ENCODE measurements at regions not wholly inside any gene's neighbourhood (a gene's known extent, or its start where the extent isn't known, plus 50 kb on each side); places are given as distances from the start of the nearest gene placed in this dataset.

DNA sequence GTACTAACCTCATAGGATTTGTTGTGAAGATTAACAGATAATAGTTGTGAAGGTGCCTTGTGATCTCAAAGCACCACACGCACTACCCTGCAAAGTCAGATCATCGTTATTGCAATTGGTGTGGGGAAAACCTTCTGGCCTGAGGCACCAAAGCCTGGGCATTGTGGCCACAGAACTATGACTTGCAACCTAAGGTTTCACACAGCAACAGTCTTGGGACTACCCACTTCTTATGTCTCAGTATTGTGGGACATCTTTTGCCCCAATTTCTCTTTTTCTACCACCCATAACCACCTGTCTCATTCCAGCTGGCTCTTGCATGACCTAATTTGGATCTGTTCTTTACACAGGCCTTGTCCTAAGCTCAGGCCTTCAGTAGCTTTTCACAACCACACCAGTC is 247.8 kb upstream of the NR4A3 start:
- Histone ChIP-seq H3K4me1 (ENCODE audit: insufficient read depth) (no peaks in the 10 kb centered on the region), H3K27ac (no peak overlapping the region), H3K27me3 (no peaks in the 10 kb centered on the region), H3K36me3 (no peaks in the 10 kb centered on the region), H3K4me3 (no peak overlapping the region), H3K9me3 (no peaks in the 10 kb centered on the region)
- no peak for TF ChIP-seq POLR2A (IDR thresholded peaks at IDR 0.05)
- TF ChIP-seq EP300 (IDR thresholded peaks at IDR 0.05), result no peak
- TF ChIP-seq, protein P1, sequence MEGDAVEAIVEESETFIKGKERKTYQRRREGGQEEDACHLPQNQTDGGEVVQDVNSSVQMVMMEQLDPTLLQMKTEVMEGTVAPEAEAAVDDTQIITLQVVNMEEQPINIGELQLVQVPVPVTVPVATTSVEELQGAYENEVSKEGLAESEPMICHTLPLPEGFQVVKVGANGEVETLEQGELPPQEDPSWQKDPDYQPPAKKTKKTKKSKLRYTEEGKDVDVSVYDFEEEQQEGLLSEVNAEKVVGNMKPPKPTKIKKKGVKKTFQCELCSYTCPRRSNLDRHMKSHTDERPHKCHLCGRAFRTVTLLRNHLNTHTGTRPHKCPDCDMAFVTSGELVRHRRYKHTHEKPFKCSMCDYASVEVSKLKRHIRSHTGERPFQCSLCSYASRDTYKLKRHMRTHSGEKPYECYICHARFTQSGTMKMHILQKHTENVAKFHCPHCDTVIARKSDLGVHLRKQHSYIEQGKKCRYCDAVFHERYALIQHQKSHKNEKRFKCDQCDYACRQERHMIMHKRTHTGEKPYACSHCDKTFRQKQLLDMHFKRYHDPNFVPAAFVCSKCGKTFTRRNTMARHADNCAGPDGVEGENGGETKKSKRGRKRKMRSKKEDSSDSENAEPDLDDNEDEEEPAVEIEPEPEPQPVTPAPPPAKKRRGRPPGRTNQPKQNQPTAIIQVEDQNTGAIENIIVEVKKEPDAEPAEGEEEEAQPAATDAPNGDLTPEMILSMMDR (IDR thresholded peaks at IDR 0.05), result no peak
- DNase-seq, result no peak
- WGBS, 3 donors, result 94 to 97% (median 95%) methylated on average over 2 of the region's 2 CpGs
- intact Hi-C loops (cut with DNase I), result no loop called here

DNA sequence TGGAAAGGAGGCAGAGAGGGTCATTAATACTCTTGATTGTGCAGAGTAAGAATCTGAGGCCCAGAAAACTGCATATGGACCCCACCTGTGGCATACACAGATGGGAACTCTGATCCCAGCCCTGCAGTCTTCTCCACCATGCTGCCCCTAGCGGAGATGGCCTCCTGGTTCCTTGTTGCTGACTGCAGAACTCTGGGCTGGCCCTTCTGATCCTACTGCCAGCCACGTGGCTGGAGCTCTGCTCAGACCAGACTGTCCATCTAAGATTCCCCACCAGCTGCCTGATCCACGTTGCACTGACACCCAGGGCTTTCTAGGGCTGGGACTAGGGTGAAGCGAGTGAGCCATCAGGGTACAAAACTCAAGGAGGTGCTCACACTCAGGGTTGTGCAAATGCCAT is 245.7 kb upstream of the NR4A3 start:
- intact Hi-C loops (cut with DNase I), result no loop called here
- TF ChIP-seq, protein P1 (IDR thresholded peaks at IDR 0.05), result no peak
- no peak for TF ChIP-seq EP300 (IDR thresholded peaks at IDR 0.05)
- TF ChIP-seq POLR2A (IDR thresholded peaks at IDR 0.05), result no peak
- WGBS, 3 donors, result 79 to 87% (median 80%) methylated on average over 4 of the region's 4 CpGs

DNA sequence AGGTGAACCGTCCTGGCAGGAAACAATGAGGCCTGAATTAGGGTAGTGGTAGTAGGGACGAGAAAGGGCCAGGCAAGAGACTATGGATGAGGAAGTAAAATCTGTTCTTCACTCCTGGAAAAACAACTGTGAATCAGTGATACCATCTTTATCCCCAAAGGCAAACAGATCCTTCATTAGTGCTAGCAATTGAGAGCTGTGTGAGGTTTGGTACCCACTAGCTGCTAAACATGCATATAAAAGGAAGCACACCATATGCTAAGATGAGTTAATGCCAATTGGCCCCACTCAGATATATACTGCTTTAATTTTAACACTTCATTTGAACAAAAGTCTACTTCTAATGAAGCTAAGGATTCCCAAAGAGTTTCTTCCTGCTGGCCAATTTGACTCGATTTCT is 244.8 kb upstream of the NR4A3 start:
- intact Hi-C loops (cut with DNase I), result no loop called here
- H3K9me3 ChIP-seq, result no peaks in the 10 kb centered on the region
- TF ChIP-seq EP300 (IDR thresholded peaks at IDR 0.05) (no peak), POLR2A (IDR thresholded peaks at IDR 0.05) (no peak)
- TF ChIP-seq, protein P1 (IDR thresholded peaks at IDR 0.05), result no peak
- no peak overlapping the region for H3K4me3 ChIP-seq
- H3K27me3 ChIP-seq, result no peaks in the 10 kb centered on the region
- no peaks in the 10 kb centered on the region for H3K4me1 ChIP-seq (ENCODE audit: insufficient read depth)
- WGBS, 3 donors, result 80 to 89% (median 85%) methylated on average over 3 of the region's 3 CpGs
- H3K27ac ChIP-seq, result no peak overlapping the region
- DNase-seq, result no peak
- H3K36me3 ChIP-seq, result no peaks in the 10 kb centered on the region

More for the DNA sequence above, 245.7 kb upstream of the NR4A3 start:
- H3K36me3 ChIP-seq, result no peaks in the 10 kb centered on the region
- H3K9me3 ChIP-seq, result no peaks in the 10 kb centered on the region
- H3K27me3 ChIP-seq, result no peaks in the 10 kb centered on the region
- H3K27ac ChIP-seq, result no peak overlapping the region
- no peaks in the 10 kb centered on the region for H3K4me1 ChIP-seq (ENCODE audit: insufficient read depth)
- no peak overlapping the region for H3K4me3 ChIP-seq
- DNase-seq, result no peak

GRCh38 chr9:99577351-99577750 is 244.3 kb upstream of the NR4A3 start:
- TF ChIP-seq EP300 (IDR thresholded peaks at IDR 0.05) (no peak), POLR2A (IDR thresholded peaks at IDR 0.05) (no peak)
- TF ChIP-seq, protein P1 (IDR thresholded peaks at IDR 0.05), result no peak
- H3K27me3 ChIP-seq, result no peaks in the 10 kb centered on the region
- DNase-seq, result no peak
- H3K4me3 ChIP-seq, result no peak overlapping the region
- no peaks in the 10 kb centered on the region for H3K36me3 ChIP-seq
- H3K27ac ChIP-seq, result no peak overlapping the region
- no peaks in the 10 kb centered on the region for H3K9me3 ChIP-seq
- H3K4me1 ChIP-seq (ENCODE audit: insufficient read depth), result no peaks in the 10 kb centered on the region
- 90 to 96% (median 93%) methylated on average over 2 of the region's 2 CpGs for WGBS, 3 donors
- intact Hi-C loops (cut with DNase I), result no loop called here

GRCh38 chr9:99578666-99579065 is 243.0 kb upstream of the NR4A3 start:
- intact Hi-C loops (cut with DNase I), result no loop called here
- no peak overlapping the region for H3K4me3 ChIP-seq
- TF ChIP-seq EP300 (IDR thresholded peaks at IDR 0.05), result no peak
- TF ChIP-seq, protein P1 (IDR thresholded peaks at IDR 0.05), result no peak
- TF ChIP-seq POLR2A (IDR thresholded peaks at IDR 0.05), result no peak
- WGBS, 3 donors, result 94 to 95% (median 94%) methylated on average over 1 of the region's 1 CpG
- no peaks in the 10 kb centered on the region for H3K27me3 ChIP-seq
- no peaks in the 10 kb centered on the region for H3K9me3 ChIP-seq
- H3K4me1 ChIP-seq (ENCODE audit: insufficient read depth), result no peaks in the 10 kb centered on the region
- DNase-seq, result no peak
- no peak overlapping the region for H3K27ac ChIP-seq
- no peaks in the 10 kb centered on the region for H3K36me3 ChIP-seq
